Upper lobe of right lung (tissue), 1 donor: ENCODE measurements at regions not wholly inside any gene's neighbourhood (a gene's known extent, or its start where the extent isn't known, plus 50 kb on each side); places are given as distances from the start of the nearest gene placed in this dataset.

ENCODE experiments used
- ATAC-seq: fragments of 200-7000 bp; cut with Tn5 transposase; one replicate; pipeline ENCODE4 v1.9.1; 2020; ENCODE audit warnings: mild to moderate bottlenecking, moderate library complexity
- DNase-seq: peaks from one replicate; pipeline ENCODE4 v3.0.0-alpha.2; 2020
- H3K27ac ChIP-seq: fragments of 200-600 bp; one replicate; pipeline ENCODE4 v1.8.0; 2022
- H3K27me3 ChIP-seq: fragments of 200-600 bp; one replicate; pipeline ENCODE4 v1.8.0; 2022; ENCODE audit warnings: mild to moderate bottlenecking
- H3K36me3 ChIP-seq: fragments of 200-600 bp; one replicate; pipeline ENCODE4 v1.8.0; 2022
- H3K4me1 ChIP-seq: fragments of 200-600 bp; one replicate; pipeline ENCODE4 v1.8.0; 2022
- H3K4me3 ChIP-seq: fragments of 200-600 bp; one replicate; pipeline ENCODE4 v1.8.0; 2022; ENCODE audit warnings: mild to moderate bottlenecking
- H3K9me3 ChIP-seq: fragments of 200-600 bp; one replicate; pipeline ENCODE4 v1.8.0; 2022
- CTCF ChIP-seq: fragments of 200-600 bp; IDR thresholded peaks from one replicate; pipeline ENCODE4 v1.8.0; 2022; ENCODE audit warnings: antibody characterized with exemption
- intact Hi-C: fragments of 100-400 bp; cut with DNase I; formaldehyde crosslinking; loops from one replicate; pipeline ENCODE4 v1.11.0; 2022
- donor health status: DM: no; HTN: yes; CAD: no; lungs with severe emphysema.

- ATAC-seq (no peak), DNase-seq (no peak)
- H3K36me3 ChIP-seq, result no peaks in the 10 kb centered on the region
- H3K27me3 ChIP-seq, result no peaks in the 10 kb centered on the region
- no peak overlapping the region for H3K4me3 ChIP-seq
- H3K9me3 ChIP-seq, result no peaks in the 10 kb centered on the region
- H3K27ac ChIP-seq, result no peak overlapping the region
- no peaks in the 10 kb centered on the region for H3K4me1 ChIP-seq
- TF ChIP-seq CTCF, result no peak
- intact Hi-C loops, result no loop called here
These were observed 195.6 kb upstream of the ETAA1 start for GRCh38 chr2:67201521-67201920.

- Histone ChIP-seq H3K4me1 (no peaks in the 10 kb centered on the region), H3K36me3 (no peaks in the 10 kb centered on the region), H3K4me3 (no peak overlapping the region), H3K27ac (no peak overlapping the region), H3K27me3 (no peaks in the 10 kb centered on the region), H3K9me3 (no peaks in the 10 kb centered on the region)
- intact Hi-C loops, result no loop called here
- ATAC-seq, result no peak
- DNase-seq, result no peak
- no peak for TF ChIP-seq CTCF
These were observed 192.8 kb upstream of the ETAA1 start for GRCh38 chr2:67204349-67204748.

GRCh38 chr2:67208887-67209500, 188.1 kb upstream of the ETAA1 start:
- ATAC-seq (no peak), DNase-seq (no peak)
- no peaks in the 10 kb centered on the region for H3K4me1 ChIP-seq
- H3K36me3 ChIP-seq, result no peaks in the 10 kb centered on the region
- intact Hi-C loops, result no loop called here
- no peaks in the 10 kb centered on the region for H3K9me3 ChIP-seq
- H3K27me3 ChIP-seq, result no peaks in the 10 kb centered on the region
- no peak overlapping the region for H3K4me3 ChIP-seq
- TF ChIP-seq CTCF, result no peak
- H3K27ac ChIP-seq, result no peak overlapping the region

- Histone ChIP-seq H3K36me3 (no peaks in the 10 kb centered on the region), H3K27me3 (no peaks in the 10 kb centered on the region), H3K4me1 (no peaks in the 10 kb centered on the region), H3K27ac (no peak overlapping the region), H3K9me3 (no peaks in the 10 kb centered on the region), H3K4me3 (no peak overlapping the region)
- intact Hi-C loops, result no loop called here
- no peak for TF ChIP-seq CTCF
- ATAC-seq, result no peak
- no peak for DNase-seq
These were observed 186.7 kb upstream of the ETAA1 start for GRCh38 chr2:67210430-67210829.

- no peaks in the 10 kb centered on the region for H3K4me1 ChIP-seq
- ATAC-seq, result no peak
- H3K27ac ChIP-seq, result no peak overlapping the region
- intact Hi-C loops, result no loop called here
- no peak for DNase-seq
- H3K36me3 ChIP-seq, result no peaks in the 10 kb centered on the region
- no peaks in the 10 kb centered on the region for H3K9me3 ChIP-seq
- no peak overlapping the region for H3K4me3 ChIP-seq
- TF ChIP-seq CTCF, result no peak
- no peaks in the 10 kb centered on the region for H3K27me3 ChIP-seq
These were observed 184.9 kb upstream of the ETAA1 start for GRCh38 chr2:67212203-67212602.

- Histone ChIP-seq H3K9me3 (no peaks in the 10 kb centered on the region), H3K27ac (no peak overlapping the region), H3K36me3 (no peaks in the 10 kb centered on the region), H3K4me3 (no peak overlapping the region), H3K27me3 (no peaks in the 10 kb centered on the region), H3K4me1 (no peaks in the 10 kb centered on the region)
- ATAC-seq (no peak), DNase-seq (no peak)
- TF ChIP-seq CTCF, result no peak
- intact Hi-C loops, result no loop called here
These were observed 183.9 kb upstream of the ETAA1 start for GRCh38 chr2:67213270-67213670.
